Fibroblast of skin of right biceps (primary cell): ENCODE measurements at regions not wholly inside any gene's neighbourhood (a gene's known extent, or its start where the extent isn't known, plus 50 kb on each side); places are given as distances from the start of the nearest gene placed in this dataset.
"Not testable (repeated sequence)": the region's sequence is repeated elsewhere in the genome, so short reads cannot be mapped to it uniquely, and the experiment has no call there.

Source experiments
- DNase-seq: peaks from one replicate; pipeline ENCODE4 v3.0.0-alpha.2; 2013

DNA sequence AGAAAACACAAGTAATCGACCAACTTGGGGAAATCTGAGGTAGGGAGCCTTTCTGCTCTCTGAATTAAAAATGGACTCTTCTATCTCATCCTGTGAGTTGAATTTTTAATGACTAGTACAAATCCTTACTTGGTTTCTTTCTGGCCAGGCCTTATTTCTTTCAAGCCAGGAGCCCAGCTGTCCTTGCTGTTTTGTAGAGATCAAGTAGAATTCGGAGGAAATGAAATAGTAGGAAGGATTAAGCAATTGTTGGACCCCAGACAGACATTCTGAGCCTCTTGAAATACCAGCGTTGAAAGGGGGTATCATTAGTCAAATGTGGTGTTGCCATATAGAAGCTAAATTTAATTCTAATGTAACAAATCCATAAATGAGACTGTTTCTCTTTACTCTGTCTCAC, 53.7 kb upstream of the SMIM15 start:
- no peak for DNase-seq

DNA sequence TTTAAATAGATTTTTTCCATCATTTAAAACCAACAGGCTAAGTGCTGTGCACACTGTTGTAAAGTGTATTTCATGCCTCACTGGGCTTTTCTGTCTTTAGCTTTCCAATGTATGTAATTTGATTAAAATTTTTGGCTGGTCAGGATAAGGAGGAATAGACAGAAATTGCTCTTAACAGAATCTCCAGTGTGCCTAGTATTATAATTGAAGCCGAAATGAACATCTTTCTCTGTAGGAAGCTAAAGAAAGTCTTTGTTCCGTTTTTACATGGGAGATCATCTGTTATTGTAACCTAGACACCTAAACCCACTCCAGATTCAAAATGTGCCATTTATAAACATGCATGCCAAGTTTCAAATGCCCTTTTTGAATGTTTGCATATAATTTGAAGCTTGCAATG, 54.5 kb upstream of the SMIM15 start:
- no peak for DNase-seq

DNA sequence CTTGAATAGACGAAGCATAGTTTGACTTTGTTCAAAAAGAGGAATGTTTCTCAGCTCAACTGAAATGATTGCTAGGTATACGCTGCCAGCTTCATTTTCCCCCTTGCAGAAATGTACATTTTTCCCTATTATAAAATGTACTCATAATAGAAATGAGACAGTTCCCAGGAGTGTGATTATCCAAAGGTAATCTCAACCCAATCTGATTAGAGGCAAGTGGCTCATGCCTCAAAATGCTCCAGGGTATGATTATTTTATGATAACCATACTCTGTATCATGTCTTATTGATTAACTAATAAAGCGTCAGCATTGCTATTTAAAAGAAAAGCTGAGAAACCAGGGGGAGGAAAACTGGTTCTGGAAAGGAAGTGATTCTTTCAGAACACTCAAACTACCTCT, 54.9 kb upstream of the SMIM15 start:
- DNase-seq = no peak

DNA sequence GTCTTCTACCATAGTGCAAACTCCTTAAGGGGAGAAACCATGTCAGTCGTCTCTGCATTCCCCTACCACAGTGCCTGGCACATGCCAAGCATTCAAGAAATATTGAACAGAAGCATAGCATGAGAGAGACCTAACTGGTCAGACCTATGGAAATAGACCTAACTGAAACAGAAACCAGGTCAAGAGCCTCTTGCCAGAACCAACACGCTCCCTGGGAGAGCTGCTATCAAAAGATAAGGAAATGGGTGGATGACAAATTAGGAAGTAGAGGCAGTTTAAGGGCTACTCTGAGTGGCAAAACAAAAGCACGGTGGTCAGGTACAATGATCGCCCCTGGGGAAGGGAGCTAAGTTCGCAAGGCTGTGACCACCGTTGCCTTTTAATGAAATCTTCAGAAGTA, 66.0 kb upstream of the SMIM15 start:
- no peak for DNase-seq

DNA sequence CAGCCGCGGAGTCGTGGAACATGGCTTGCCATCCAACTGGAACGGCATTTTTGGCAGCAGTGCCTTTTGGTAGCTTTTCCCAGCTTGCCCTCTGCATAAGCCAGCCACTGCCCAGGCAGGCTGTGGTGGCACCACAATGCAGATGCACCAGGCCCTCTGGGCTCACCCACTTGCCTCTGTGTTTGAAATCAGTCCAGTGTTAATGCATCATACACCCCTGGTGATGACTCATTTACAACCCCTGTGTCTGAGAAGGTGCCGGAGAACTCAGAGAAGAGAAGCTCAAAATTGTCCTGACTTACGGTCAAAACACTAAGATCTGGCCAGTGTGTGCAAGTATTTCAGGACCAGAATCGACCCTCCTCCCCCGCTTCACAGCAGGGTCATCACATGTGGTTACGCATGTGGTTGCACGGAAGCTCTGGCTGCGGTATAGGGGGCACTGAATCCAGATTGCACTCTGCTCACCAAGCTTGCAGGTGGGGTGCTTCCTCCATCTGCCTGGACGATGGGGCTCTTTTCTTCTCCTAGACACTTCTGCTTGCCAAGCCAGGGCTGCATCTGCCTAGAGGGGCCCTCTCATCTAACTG, 66.5 kb upstream of the SMIM15 start:
- peak; percentile 38 for DNase-seq

DNA sequence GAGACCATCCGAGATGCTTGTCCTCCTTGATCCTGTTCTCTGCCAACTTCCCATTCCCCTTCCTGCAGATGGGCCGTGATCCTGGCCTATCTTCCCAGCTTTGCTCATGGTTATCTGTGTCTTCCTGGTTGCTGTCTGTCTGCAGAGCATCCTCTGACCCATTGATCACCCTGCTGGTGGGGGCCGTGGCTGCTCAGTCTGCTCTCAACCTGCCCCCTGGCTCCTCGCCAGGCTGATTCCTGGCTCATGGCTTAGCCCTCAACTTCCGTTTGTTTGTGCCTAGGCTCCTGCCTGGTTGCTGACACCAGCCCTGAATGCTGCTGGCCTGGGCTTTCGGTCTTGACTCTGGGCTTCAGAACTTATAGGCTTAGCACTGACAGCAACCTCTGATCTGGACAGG, 67.1 kb upstream of the SMIM15 start:
- no peak for DNase-seq

DNA sequence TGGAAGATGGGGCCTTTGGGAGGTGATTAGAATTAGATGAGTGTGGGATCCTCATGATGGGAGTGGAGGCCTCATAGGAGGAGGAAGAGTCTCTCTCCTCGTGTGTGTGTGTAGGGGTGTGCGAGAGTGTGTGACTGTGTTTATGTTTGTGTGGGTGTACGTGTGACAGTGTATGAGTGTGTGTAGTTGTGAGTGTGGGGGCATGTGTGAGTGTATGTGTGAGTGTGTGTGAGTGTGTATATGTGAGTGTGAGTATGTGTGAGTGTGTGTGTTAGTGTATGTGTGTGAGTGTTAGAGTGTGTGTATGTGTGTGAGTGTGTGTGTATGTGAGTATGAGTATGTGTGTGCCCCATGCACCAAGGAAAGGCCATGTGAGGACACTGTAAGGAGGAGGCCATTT, 68.2 kb upstream of the SMIM15 start:
- DNase-seq = no peak

DNA sequence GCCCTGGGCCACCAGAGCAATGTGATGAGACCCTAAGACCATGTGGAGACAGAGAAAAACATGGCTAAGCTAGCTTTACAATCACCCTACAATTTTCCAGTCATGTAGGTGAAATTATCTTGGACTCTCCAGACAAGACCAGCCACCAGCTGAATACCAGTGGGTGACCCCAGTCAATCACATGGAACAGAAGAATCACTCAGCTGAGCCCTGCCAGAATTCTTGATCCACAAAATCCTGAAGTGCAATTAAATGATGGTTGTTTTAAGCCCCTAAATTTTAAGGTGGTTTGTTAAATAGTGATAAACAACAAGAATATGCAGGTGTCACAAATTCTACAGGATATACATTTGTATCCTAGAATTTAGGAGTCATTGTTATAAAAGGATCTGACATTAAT, 69.5 kb upstream of the SMIM15 start:
- DNase-seq = no peak

DNA sequence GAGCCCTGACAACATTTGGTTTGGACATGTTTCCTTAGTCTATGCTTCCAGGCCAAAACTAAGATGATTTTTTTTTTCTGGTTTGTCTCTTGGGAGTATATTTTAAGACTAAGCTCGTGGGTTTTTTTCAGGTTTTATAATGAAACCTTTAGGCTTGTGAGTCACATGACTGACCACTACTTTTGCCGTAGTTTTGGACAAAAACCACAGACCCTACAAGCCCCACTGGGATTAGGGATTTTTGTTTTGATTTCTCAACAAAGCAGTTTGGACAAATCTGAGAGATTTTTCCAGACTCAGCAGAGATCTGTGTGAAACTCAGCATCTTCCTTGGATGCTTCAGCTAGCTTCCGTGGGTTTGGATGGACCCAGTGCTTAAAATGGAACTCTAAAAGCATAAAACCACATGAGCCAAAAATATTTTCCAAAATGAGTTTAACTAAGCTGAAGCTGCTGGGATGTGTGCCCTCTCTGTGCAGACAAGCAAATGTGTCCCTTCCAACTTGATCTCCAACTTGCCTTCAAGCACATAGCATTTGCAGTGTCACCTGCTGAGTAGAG, 70.3 kb upstream of the SMIM15 start:
- DNase-seq = peak; percentile 52

DNA sequence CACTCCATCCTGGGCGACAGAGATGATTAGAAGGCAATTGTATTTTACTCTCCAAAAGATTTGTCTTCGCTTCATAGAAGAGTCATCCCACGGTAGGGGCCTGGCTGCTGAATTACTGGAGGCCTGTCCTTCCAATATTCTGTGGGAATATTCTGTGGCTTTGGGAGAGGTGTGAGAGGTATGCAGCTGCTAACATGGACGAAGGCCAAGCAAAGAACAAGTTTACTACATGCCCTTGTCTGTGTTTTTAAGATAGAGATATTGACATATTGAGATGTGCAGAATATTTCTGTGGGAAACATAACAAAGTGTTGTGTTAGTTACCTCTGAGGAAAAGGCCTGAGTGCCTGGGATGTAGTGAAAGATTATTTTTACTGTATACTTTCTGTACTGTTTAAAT, 71.8 kb upstream of the SMIM15 start:
- DNase-seq = no peak

DNA sequence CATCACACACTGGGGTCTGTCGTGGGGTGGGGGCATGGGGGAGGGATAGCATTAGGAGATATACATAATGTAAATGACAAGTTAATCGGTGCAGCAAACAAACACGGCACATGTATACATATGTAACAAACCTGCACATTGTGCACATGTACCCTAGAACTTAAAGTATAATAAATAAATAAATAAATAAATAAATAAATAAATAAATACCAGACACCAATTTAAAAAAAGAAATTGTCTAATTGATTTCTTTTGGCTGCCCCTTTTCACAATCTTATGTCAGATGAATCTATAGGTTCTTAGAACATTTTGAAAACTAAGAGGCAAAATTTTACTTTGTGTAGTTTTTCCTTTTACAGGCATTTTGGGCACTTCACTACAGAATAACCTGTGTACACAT, 74.4 kb upstream of the SMIM15 start:
- DNase-seq = not testable (repeated sequence)

DNA sequence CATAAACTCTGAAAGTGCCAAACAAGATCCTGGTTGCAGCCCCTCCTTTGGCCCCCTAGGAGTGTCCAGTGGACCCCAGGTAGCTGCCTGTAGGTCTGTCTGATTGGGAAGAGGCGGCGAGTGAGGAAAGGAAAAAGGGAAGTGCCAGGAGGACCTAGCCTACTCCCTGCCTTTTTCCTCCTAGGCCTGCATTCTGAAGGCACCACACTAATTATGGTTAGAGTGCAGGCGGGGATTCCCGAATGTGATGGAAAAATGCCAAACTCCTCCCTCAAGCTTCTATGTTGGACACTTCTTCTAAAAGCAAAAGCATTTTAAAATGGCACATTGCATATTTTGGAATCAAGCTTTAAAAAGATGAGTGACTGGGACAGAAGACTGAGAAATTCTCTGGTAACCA, 83.2 kb upstream of the SMIM15 start:
- peak; percentile 47 for DNase-seq

DNA sequence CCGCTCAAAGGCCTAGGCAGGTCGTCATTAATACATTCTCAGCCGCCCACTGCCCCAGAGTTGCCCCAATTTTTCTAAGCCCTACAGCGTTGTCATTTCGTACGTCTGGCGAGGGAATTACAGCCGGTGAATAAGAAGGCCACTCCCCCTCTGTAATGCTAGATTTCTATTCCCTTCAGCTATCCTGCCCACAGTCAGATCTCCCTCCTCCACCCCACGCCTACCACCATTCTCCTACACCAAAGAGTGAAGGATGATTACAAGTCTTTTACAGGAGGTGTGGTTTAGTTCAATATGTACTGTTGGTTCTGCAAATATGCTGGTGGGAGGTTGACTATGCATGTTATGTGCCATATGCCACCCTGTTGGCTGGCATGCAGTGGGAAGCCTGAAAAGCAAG, 83.7 kb upstream of the SMIM15 start:
- DNase-seq = no peak

DNA sequence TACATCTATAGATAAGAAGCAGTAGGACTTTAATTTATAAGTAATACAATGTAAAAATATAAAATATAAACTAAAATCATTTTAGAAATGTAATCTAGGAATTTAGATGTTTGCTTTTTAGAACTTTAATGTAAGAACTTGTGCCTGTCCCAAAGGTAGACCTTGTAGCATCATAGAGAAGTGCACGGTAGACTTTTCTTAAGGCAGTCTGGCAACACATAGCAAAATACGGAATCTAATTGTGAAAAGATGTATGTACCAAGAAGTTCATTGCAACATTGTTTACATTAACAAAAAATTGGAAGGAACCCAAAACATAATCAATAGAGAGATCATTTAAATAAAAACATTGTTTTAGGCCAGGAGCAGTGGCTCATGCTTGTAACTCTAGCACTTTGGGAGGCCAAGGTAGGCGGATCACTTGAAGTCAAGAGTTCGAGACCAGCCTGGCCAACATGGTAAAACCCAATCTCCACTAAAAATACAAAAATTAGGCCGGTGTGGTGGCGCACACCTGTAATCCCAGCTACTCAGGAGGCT, 84.6 kb upstream of the SMIM15 start:
- DNase-seq = no peak

DNA sequence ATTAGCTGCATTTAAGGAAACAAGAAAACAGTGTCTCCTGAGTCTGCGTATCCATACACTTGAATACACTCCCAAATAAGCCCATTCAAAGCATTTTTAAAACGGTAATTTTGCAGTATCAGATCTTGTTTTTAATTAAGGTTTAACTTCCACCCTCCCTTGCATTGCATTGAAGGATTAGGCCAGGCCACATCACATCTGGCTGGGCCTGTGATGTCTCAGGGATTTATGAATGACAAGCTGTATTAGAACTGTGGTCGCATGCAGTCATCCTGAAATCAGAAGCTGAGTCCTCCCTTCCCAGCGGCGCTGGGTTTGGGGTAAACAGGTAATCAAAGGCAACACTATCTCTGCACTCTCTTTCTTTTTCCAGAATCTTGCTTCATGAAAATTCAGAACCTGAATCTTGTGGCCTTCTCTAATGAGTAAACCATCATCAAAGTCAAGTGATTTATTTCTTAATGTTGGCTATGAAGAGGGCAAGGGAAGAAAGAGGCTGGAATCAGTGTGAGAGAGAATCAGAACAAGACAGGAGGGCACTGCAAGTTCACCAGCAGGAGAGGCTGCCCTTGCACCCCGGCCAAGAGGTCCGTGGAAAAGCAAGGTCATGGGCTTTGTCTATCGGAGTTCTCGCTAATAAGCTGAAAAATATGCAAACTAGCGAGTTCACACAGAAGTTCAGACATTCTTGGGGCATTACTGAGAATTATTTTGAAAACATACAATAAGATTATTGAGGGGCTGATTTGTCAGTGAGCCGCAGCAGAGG, 80.0 kb upstream of the ZSWIM6 start:
- DNase-seq = no peak

DNA sequence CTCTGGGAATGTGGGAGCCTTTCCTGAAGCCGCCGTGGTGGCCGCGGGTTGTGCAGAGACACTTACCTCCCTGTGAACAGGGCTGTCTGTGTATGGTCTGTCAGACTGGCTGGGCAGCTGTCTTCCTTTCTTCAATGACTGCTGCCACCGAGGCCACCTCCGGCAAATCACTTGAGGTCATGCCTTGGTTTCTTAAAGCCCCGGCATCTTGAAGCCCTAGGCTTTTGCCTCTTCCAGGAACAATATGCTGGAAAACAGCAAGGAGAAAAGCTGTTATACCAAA, 79.5 kb upstream of the ZSWIM6 start:
- no peak for DNase-seq

DNA sequence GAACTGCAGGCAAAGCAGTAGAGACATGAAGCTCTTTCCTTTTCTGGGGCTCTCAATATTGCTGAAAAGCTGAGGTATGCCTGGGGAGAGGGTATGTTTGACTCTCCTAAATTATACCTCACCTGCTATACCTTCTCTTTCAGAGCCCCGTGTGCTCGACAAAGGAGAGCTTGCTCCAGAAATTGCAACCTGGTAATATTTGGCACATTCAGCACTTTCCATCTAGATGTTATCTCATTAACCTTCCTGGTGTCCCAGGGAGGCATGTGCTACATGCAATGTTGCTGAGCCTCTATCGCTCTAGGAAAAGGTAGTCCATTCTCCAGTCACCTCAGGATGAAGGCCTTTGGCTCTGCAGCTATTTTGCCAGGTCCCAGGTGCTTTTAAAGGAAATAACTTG, 78.5 kb upstream of the ZSWIM6 start:
- DNase-seq = no peak

DNA sequence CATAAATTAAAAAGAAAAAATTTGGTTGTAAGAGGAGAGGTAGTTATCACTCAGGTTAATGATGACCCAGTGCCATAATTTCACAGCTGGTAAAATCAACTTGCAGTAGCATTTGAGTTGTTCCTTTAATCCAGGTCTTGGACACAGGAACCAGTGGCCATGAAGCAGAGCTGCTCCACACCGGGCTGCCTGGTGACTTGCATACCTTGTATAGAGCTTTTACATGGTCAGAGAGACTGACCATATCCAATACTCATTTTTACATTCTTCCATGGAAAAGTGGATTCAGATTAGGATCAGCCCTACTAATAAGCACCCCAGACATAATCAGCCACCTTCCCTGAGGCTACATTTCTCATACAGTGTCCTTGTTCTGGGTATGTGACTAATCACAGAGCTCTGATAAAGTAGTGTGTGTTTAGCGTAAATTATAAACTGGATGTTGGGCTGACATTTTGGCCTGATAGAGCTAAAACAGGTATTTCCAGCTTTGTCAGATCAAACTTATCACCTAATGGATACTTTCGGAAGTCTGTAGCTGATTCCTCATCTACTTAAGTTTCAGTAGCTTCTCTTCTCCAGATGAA, 77.0 kb upstream of the ZSWIM6 start:
- DNase-seq = no peak

DNA sequence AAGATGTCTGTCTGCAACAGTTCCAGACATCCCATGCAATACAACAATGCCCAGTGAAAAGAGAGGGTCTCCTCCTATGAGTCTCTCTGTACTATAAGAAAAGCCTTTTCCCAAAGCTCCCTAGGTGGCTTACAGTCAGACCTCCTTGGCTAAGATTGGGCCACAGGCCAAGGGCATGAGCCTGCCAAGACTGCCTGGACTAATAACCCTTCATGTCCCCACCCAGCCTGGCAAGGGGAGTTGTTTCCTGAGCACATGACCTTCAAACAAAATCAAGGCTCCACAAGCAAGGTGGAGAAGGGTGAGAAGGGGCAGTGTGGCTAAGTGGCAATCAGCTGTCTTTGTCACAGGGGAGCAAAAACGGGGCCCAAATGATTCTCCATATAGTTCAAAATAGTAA, 75.6 kb upstream of the ZSWIM6 start:
- DNase-seq = no peak

DNA sequence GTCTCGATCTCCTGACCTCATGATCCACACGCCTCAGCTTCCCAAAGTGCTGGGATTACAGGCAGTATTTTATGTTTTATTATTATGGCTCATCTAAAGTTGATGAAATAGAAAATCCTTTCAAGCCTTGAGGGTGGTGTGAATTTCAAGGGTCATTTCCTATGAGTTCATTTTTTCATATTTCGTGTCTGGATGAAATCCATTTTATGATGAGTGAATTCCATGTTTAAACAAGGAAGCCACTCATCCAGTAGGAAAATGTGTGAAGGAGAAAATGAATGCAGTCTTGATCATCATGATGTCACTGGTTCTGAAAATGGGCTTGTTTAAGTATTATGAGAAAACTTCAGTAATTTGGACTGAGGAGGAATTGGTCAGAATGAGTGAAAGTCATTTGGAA, 74.6 kb upstream of the ZSWIM6 start:
- DNase-seq = no peak

DNA sequence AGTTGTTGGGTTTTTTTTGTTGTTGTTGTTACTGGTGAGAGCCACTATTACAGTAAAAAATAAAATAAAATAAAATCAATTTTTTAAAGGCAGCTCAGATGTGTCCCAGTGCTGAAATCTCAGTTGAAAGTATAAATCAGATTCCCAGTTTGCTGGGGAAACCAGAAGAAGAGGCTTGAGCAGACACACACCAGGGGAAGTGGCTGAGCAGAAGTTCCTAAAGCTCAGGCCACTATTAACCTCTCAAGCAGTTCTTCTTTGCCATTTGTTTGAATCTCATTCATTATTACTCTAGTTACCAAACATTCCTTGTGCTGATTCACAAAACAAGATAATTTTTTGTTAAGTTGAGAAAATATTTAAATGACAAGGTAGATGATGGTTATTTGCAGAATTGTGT, 70.9 kb upstream of the ZSWIM6 start:
- DNase-seq = no peak

DNA sequence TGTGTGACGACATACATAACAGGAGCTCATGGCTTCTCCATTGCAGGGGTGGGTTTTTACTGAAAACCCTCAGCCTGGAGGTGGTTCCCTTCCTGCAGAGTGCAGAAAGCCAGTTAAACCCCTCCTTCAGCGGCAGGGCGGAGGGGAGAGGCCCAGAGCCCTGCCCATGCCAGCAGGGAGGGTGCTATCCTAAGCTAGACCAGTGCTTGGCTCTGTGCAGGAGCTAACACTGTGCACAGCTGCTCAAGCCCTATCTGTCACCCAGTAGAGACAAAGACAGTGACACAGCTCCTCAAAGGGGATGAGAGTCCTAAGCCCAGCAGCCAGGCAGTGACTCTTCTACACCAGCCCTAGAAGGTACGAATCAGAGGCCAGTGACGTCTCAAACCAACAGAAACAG, 70.0 kb upstream of the ZSWIM6 start:
- no peak for DNase-seq

DNA sequence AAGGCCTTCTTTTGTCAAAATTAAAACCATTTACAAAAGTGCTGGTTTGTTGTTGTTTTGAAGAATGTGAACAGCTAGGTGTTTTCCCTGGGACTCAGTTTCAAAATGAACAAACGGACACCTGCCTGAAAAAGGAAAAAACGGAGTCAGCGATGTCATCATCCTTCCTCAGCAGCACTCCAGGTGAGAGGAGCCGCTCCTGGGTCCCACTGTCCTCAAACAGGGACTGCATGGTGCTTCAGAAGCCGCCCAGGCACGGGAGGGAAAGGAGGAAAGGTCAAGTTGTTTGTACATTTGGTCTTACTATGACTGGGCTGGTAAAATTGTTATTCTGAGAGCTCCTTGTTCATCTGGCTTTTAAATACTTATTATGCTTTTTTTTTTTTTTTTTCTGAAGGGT, 69.0 kb upstream of the ZSWIM6 start:
- DNase-seq = no peak

DNA sequence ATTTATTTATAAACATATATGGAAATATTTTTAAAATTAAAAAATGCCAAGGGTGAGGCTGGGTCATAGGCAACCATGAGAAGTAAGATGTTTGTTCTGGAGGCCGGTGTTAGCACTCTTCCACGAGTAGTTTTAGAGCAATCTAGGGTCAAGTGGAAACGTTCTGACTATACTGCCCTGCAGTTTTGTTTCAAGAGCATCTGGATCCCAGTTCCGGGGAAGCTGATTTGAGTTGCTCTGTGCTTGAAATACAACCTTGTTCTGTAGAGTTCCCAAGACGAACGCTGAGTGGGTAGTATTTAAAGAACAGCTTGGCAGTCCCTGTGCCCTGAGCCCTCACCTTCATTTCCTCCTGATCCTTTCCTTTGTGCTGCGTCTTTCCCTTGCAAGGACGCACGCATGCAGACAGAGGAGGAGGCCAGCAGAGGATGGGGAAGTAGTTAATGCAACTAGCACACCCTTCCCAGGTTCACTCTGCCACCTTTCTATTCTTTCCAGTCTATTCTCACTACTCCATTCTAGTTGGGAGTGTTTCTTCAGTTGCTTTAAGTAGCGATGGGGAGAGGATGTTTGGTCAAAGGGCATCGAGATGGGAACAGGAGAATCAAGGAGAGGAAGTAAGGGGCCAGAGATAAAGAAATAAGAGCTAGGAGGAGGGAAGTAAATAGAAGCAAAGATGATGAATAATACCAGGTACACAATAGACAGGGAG, 68.3 kb upstream of the ZSWIM6 start:
- no peak for DNase-seq
